GM23338 (cell line): ENCODE measurements at regions not wholly inside any gene's neighbourhood (a gene's known extent, or its start where the extent isn't known, plus 50 kb on each side); places are given as distances from the start of the nearest gene placed in this dataset.

Experiments
- ATAC-seq: fragments of 200-7000 bp; cut with Tn5 transposase; 3 replicates; pipeline ENCODE4 v1.9.1; 2020
- DNase-seq: peaks from one replicate; pipeline ENCODE4 v3.0.0-alpha.2; 2015; ENCODE audit warnings: low spot score
- H2AFZ ChIP-seq: fragments of 200-600 bp; sonication (generic); 2 replicates; pipeline ENCODE4 v1.8.0; 2016; ENCODE audit warnings: antibody characterized with exemption, mild to moderate bottlenecking, moderate library complexity
- H3F3A ChIP-seq: fragments of 200-600 bp; sonication (generic); replicated peaks from 2 replicates; pipeline ENCODE4 v1.8.0; 2017; ENCODE audit warnings: antibody characterized with exemption, mixed run types, low read depth
- H3K27ac ChIP-seq: fragments of 200-600 bp; sonication (generic); 2 replicates; pipeline ENCODE4 v1.6.1; 2016; ENCODE audit warnings: low read depth
- H3K27me3 ChIP-seq: fragments of 200-600 bp; sonication (generic); 2 replicates; pipeline ENCODE4 v1.8.0; 2016; ENCODE audit warnings: mild to moderate bottlenecking, mixed run types, moderate library complexity; ENCODE audit not compliant: insufficient read depth
- H3K36me3 ChIP-seq: fragments of 200-600 bp; sonication (generic); 2 replicates; pipeline ENCODE4 v1.8.0; 2016; ENCODE audit warnings: mild to moderate bottlenecking; ENCODE audit not compliant: insufficient read depth
- H3K4me1 ChIP-seq: fragments of 200-600 bp; sonication (generic); 2 replicates; pipeline ENCODE4 v1.8.0; 2016; ENCODE audit warnings: mild to moderate bottlenecking, moderate library complexity; ENCODE audit not compliant: insufficient read depth
- H3K4me2 ChIP-seq: fragments of 200-600 bp; sonication (generic); 2 replicates; pipeline ENCODE4 v1.7.1; 2017; ENCODE audit warnings: mixed run types
- H3K4me3 ChIP-seq: fragments of 200-600 bp; sonication (generic); 2 replicates; pipeline ENCODE4 v1.6.1; 2016; ENCODE audit warnings: mixed run types
- H3K79me2 ChIP-seq: fragments of 200-600 bp; sonication (generic); replicated peaks from 2 replicates; pipeline ENCODE4 v1.8.0; 2017; ENCODE audit warnings: mild to moderate bottlenecking; ENCODE audit not compliant: insufficient read depth
- H3K9me2 ChIP-seq: fragments of 200-600 bp; sonication (generic); 2 replicates; pipeline ENCODE4 v1.8.0; 2017; ENCODE audit not compliant: insufficient read depth
- H4K20me1 ChIP-seq: fragments of 200-600 bp; sonication (generic); replicated peaks from 2 replicates; pipeline ENCODE4 v1.8.0; 2017; ENCODE audit warnings: mild to moderate bottlenecking; ENCODE audit not compliant: insufficient read depth
- H3K27ac Mint-ChIP-seq: 2 replicates; pipeline ENCODE4 v1.8.0; 2020; ENCODE audit warnings: inconsistent platforms, mild to moderate bottlenecking, moderate library complexity, mixed read lengths
- H3K27me3 Mint-ChIP-seq: 3 replicates; pipeline ENCODE4 v1.8.0; 2022; ENCODE audit warnings: low read depth, mild to moderate bottlenecking, moderate library complexity, mixed read lengths, inconsistent platforms; ENCODE audit not compliant: insufficient read depth, poor library complexity
- H3K36me3 Mint-ChIP-seq: 3 replicates; pipeline ENCODE4 v1.8.0; 2021; ENCODE audit warnings: low read depth, mild to moderate bottlenecking, inconsistent platforms, moderate library complexity, mixed read lengths
- H3K4me1 Mint-ChIP-seq: 3 replicates; pipeline ENCODE4 v1.8.0; 2020; ENCODE audit warnings: mild to moderate bottlenecking, inconsistent platforms, mixed read lengths
- H3K4me3 Mint-ChIP-seq: 3 replicates; pipeline ENCODE4 v1.8.0; 2021; ENCODE audit warnings: moderate library complexity, mild to moderate bottlenecking, inconsistent platforms, mixed read lengths
- H3K9me3 Mint-ChIP-seq: 3 replicates; pipeline ENCODE4 v1.8.0; 2020; ENCODE audit warnings: moderate library complexity, mild to moderate bottlenecking, inconsistent platforms, mixed read lengths
- CREB1 ChIP-seq: fragments of 250-450 bp; sonication (Bioruptor Pico); IDR thresholded peaks from 2 replicates; pipeline ENCODE4 v1.5.0; 2020; ENCODE audit warnings: low read depth, mild to moderate bottlenecking, moderate library complexity
- CTCF ChIP-seq, 2 experiments: fragments of 200-600 bp in 1 of 2; sonication (generic) in 1 of 2; conservative IDR thresholded peaks; 2 replicates each; pipeline versions ENCODE4 v1.5.1 to v1.6.1; 2016 to 2017; ENCODE audit warnings: antibody characterized with exemption in 2 of 2, low read depth in 2 of 2, mild to moderate bottlenecking in 2 of 2, moderate library complexity in 1 of 2
- ETS1 ChIP-seq: IDR thresholded peaks from 2 replicates; pipeline ENCODE4 v1.6.1; 2016; ENCODE audit warnings: antibody characterized with exemption
- NANOG ChIP-seq: IDR thresholded peaks from 2 replicates; pipeline ENCODE4 v1.6.1; 2016; ENCODE audit warnings: antibody characterized with exemption, borderline replicate concordance
- POLR2AphosphoS5 ChIP-seq: IDR thresholded peaks from 2 replicates; pipeline ENCODE4 v1.6.1; 2016; ENCODE audit warnings: antibody characterized with exemption, low read depth
- ZNF331 ChIP-seq: fragments of 250-450 bp; sonication (Bioruptor Pico); IDR thresholded peaks from 2 replicates; pipeline ENCODE4 v1.5.0; 2020; ENCODE audit warnings: low read depth, mild to moderate bottlenecking, moderate library complexity
- ZNF462 ChIP-seq: fragments of 250-450 bp; sonication (Bioruptor Pico); IDR thresholded peaks from 2 replicates; pipeline ENCODE4 v1.5.0; 2020; ENCODE audit warnings: mild to moderate bottlenecking, moderate library complexity

GRCh38 chr9:30505311-30505710 is 1879.1 kb upstream of the ACO1 start (continued):
- TF ChIP-seq ZNF462 (CRISPR knock-in tag), result no peak

- no peaks in the 10 kb centered on the region for H3K27me3 Mint-ChIP-seq
- H3K4me2 ChIP-seq, result no peak overlapping the region
- H3F3A ChIP-seq, result no peaks in the 10 kb centered on the region
- H3K27ac ChIP-seq, result no peak overlapping the region
- no peaks in the 10 kb centered on the region for H3K9me3 Mint-ChIP-seq
- no peak for DNase-seq
- no peak overlapping the region for H2AFZ ChIP-seq
- H3K27me3 ChIP-seq, result no peaks in the 10 kb centered on the region
- H3K27ac Mint-ChIP-seq, result no peak overlapping the region
- H3K36me3 Mint-ChIP-seq, result no peaks in the 10 kb centered on the region
- H3K9me2 ChIP-seq, result no peaks in the 10 kb centered on the region
- H4K20me1 ChIP-seq, result no peaks in the 10 kb centered on the region
- H3K4me3 Mint-ChIP-seq, result no peak overlapping the region
- H3K36me3 ChIP-seq, result no peaks in the 10 kb centered on the region
- no peaks in the 10 kb centered on the region for H3K4me1 ChIP-seq
- H3K4me1 Mint-ChIP-seq, result no peaks in the 10 kb centered on the region
- H3K79me2 ChIP-seq, result no peaks in the 10 kb centered on the region
- ATAC-seq, result no peak
- H3K4me3 ChIP-seq, result no peak overlapping the region
- TF ChIP-seq CREB1 (CRISPR knock-in tag) (no peak), ZNF462 (CRISPR knock-in tag) (no peak), ZNF331 (CRISPR knock-in tag) (no peak), NANOG (no peak), POLR2AphosphoS5 (no peak), ETS1 (no peak), CTCF (conservative IDR thresholded peaks at IDR 0.05; ENCODE audit: low read depth in 2 of 2) (no peak)
These were observed 1877.7 kb upstream of the ACO1 start for GRCh38 chr9:30506749-30507148.
